Activated CD4-positive, CD25-positive, alpha-beta regulatory T cell treated with anti-CD3 and anti-CD28 coated beads, Interleukin-2, amount 50 U/mL, for 24 hours (primary cell): ENCODE measurements at regions not wholly inside any gene's neighbourhood (a gene's known extent, or its start where the extent isn't known, plus 50 kb on each side); places are given as distances from the start of the nearest gene placed in this dataset.

ENCODE experiments used
- ATAC-seq, 2 donors: fragments of 150-1000 bp; cut with Tn5 transposase; one replicate each; pipeline ENCODE4 v1.10.0; 2021; ENCODE audit warnings: mild to moderate bottlenecking in 1 of 2, moderate library complexity in 1 of 2

GRCh38 chr2:64196963-64197362 lies 52.7 kb upstream of the PELI1 start:
- ATAC-seq: no peak

GRCh38 chr2:64201151-64201550 lies 56.9 kb upstream of the PELI1 start:
- no peak for ATAC-seq

GRCh38 chr2:64202206-64202845 lies 58.1 kb upstream of the PELI1 start:
- no peak for ATAC-seq

- ATAC-seq: peak; percentile 33 to 58
Observed at GRCh38 chr2:64203131-64203857, 59.1 kb upstream of the PELI1 start.

- peak; percentile 47 to 56 for ATAC-seq
Observed at GRCh38 chr2:64203858-64204632, 59.8 kb upstream of the PELI1 start.

GRCh38 chr2:64204703-64205102 lies 60.5 kb upstream of the PELI1 start:
- ATAC-seq: peak; percentile 33 to 40

GRCh38 chr2:64205415-64205814 lies 61.2 kb upstream of the PELI1 start:
- no peak for ATAC-seq

GRCh38 chr2:64207573-64207972 lies 63.4 kb upstream of the PELI1 start:
- no peak for ATAC-seq

GRCh38 chr2:64210816-64211215 lies 66.6 kb upstream of the PELI1 start:
- no peak for ATAC-seq

GRCh38 chr2:64211276-64211921 lies 67.2 kb upstream of the PELI1 start:
- ATAC-seq: no peak

- no peak for ATAC-seq
Observed at GRCh38 chr2:64212346-64212745, 68.1 kb upstream of the PELI1 start.

GRCh38 chr2:64212801-64213321 lies 68.6 kb upstream of the PELI1 start:
- ATAC-seq: peak; percentile 62 to 63

GRCh38 chr2:64213532-64214275 lies 69.5 kb upstream of the PELI1 start:
- ATAC-seq: peak; percentile 2 to 7

- peak; percentile 69 to 73 for ATAC-seq
Observed at GRCh38 chr2:64214281-64215115, 70.3 kb upstream of the PELI1 start.

GRCh38 chr2:64217198-64217869 lies 73.1 kb upstream of the PELI1 start:
- no peak for ATAC-seq

GRCh38 chr2:64218137-64218802 lies 74.0 kb upstream of the PELI1 start:
- no peak for ATAC-seq

- no peak for ATAC-seq
Observed at GRCh38 chr2:64219149-64219548, 74.9 kb upstream of the PELI1 start.

GRCh38 chr2:64220265-64220664 lies 76.0 kb upstream of the PELI1 start:
- no peak for ATAC-seq

GRCh38 chr2:64220894-64221617 lies 76.8 kb upstream of the PELI1 start:
- ATAC-seq: no peak
